Hindlimb muscle (tissue), 1 donor: ENCODE measurements at regions not wholly inside any gene's neighbourhood (a gene's known extent, or its start where the extent isn't known, plus 50 kb on each side); places are given as distances from the start of the nearest gene placed in this dataset.

Experiments used
- DNase-seq: peaks from one replicate; pipeline ENCODE4 v3.0.0-alpha.2; 2013

DNA sequence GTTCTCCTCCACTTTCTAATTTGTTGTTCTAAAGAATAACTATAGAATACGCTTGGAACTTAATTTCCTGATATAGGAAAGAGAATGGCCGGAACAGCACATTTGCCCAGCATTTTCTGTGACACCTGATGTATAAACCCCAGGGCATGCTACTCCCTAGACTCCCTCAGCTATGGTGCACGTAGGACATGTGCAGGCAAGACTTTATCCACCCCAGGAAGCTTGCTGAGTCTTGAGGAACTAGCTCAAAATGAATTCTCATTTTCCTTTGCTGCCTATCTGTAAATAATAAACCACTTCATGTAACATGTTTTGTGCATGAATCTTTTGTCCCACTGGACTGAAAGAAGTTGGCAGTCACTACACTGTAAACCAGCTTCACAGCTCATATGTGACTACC lies 535.8 kb upstream of the SLITRK1 start:
- DNase-seq = no peak

GRCh38 chr13:84417416-84417815 lies 535.1 kb upstream of the SLITRK1 start:
- DNase-seq = no peak

- no peak for DNase-seq
Observed at GRCh38 chr13:84413016-84413415, 530.7 kb upstream of the SLITRK1 start.

DNA sequence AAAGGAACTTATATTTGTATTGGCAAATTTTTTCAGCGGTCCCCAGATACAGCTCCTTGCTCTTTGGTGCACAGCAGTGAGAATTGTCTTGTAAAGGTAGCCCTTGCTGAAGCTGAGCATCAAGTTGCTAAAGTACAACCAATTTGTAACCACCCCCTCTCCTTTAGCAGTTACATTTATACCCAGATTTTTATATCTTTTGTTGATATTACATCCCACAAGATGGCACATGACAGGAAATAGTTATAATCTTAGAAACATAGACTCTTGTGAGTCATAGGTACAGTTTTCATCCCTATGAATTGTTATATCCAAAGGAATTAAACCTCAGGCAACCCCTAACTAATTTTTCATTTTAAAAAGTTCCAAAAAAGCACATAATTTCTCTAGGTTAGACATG lies 523.0 kb upstream of the SLITRK1 start:
- DNase-seq = no peak

DNA sequence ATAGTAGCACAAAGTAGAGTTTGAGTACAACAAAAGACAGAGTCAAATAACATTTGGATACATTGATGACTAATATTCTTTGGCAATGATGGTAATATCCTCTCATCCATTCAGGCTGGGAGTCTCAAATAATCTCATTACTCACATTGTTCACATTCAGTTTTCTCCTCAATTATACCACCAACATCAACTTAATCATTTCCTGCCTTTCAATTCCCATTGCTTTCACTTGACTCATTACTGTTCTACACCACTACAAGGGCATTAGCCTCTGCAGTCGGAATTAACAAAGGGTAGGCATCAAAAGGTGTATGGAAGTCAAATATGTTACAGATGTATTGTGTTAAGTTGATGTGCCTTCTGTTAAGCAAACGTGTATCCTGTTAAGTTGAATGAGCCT lies 518.4 kb upstream of the SLITRK1 start:
- no peak for DNase-seq

DNA sequence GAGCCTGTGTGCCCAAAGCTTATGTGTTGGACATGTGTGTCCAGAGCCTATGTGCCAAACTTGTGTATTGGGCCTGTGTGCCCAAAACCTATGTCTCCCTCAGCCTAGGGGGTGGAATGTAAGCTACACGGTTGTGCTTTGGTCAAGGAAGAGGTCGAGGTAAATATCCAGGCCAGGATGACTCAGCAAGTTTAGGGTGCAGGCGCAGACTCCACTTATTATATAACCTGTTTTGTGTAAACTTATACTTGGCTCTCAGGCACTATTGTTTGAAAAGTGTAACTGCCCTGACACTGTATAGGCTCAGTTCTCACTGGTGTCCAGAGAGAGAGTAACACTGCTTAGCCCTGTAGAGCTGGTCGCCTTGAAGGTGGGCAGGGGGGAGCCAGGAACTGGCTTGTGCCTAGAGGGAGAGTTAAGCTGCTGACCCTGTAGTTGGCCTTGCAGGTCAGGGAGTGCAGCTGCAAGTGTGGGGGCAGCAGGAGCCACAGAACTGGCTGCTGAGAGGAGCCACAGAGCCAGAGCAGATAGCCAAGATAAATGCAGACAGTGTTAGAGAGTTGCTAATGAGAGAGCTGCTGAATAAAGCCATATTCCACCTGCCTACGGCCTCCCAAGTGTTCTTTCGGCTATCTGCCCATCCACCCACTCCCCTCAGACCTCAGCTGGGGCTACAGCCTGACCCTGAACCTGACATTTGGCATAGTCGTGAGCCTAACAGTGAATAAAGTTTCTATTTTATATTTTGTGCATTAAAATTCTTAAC lies 517.2 kb upstream of the SLITRK1 start:
- no peak for DNase-seq

GRCh38 chr13:84393981-84394625 lies 511.8 kb upstream of the SLITRK1 start:
- no peak for DNase-seq

DNA sequence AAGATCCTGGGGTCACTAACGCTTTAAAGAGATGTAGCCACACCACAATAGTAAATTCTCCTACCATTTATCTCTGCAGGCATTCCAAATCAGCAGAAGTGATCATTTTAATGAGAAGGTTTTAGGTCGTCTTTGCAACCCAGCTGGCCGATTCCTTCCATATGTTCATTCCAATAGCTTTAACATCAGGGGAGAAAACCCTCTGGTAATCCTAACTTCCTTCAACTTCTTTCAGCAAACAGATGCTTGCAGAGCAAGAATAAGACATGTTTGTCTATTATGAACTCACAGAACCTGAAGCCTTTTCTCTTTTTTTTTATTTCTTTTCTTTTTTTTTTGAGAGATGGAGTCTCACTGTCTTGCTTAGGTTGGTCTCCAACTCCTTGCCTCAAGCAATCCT lies 498.6 kb upstream of the SLITRK1 start:
- DNase-seq = peak; percentile 9

- DNase-seq = peak; percentile 48
Observed at GRCh38 chr13:84377106-84377505, 494.8 kb upstream of the SLITRK1 start.

DNA sequence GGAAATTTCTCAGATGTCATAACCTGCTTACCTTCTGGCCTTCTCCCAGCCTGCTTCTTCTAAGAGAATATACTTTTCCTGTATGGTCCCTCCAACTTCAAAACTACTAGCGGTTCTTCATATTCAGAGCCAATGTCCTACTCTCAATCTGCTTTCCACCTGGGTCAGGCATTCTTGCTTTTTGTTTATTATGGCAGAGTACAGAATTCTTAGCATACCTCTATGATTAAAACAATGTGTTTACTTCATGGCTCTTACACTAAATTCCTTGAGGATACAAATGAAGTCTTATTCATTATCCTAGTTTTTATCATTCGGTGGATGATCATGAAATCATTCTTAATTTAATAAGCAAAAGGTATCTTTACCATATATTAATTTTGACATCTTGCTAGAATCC lies 484.2 kb upstream of the SLITRK1 start:
- no peak for DNase-seq

DNA sequence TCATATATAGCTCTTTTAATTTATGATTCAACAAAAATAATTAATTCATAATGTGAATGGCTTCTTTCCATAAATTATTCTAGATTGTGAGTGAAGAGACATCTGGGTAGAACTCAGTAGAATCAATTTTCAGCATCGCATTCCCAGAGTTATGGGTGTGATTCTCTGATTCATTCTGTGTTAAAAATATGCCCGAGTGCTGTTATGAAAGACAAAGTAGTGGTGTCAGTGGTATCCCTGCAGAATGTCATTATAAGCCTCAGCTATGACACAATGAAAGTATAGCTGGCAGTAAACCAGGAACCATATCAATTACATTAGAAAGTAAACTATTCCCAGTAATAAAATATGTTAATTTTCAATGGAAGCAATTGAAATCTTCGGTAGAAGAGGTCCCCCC lies 480.5 kb upstream of the SLITRK1 start:
- DNase-seq = no peak

- DNase-seq = no peak
Observed at GRCh38 chr13:84360822-84361221, 478.5 kb upstream of the SLITRK1 start.

- DNase-seq = no peak
Observed at GRCh38 chr13:84358601-84359000, 476.3 kb upstream of the SLITRK1 start.

DNA sequence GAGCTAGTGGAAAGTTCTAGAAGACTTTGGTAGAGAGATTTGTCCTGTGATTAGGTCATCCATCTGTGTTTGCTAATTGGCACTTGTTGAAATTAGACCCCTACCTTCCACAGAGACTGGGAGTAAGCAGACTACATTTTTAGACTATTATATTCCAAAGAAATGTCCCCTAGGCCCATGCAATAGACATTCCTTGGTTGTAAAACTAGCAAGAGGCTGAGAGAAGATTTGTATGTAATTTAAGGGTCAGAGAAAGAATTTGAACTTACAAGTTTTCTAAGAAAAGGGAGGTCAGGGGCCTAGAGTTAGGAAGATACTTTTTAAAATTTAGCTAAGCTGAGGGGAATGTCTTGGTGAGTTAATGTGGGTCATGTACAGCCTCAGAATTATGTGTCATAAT lies 470.7 kb upstream of the SLITRK1 start:
- no peak for DNase-seq

GRCh38 chr13:84339456-84339855 lies 457.2 kb upstream of the SLITRK1 start:
- DNase-seq = no peak

DNA sequence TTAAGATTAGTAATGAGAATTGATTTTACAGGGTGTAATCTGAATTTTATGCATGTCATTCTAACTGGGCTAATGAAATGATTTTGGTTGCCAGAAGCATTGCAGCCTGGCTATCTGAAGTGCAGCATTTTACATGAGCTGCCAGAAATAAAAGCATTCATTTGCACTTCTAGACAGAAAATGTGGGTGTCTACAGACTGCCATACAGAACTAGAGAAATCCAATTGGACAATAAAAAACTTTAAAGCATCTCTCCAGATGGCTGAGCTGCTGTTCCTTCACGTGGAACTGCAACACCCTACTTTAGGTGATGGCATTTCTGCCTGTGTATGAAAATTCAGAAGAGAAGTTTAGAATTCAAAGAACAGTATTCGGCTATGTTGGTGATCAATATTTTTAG lies 450.1 kb upstream of the SLITRK1 start:
- no peak for DNase-seq

GRCh38 chr13:84315527-84315926 lies 433.3 kb upstream of the SLITRK1 start:
- no peak for DNase-seq

GRCh38 chr13:84303035-84303434 lies 420.8 kb upstream of the SLITRK1 start:
- no peak for DNase-seq

DNA sequence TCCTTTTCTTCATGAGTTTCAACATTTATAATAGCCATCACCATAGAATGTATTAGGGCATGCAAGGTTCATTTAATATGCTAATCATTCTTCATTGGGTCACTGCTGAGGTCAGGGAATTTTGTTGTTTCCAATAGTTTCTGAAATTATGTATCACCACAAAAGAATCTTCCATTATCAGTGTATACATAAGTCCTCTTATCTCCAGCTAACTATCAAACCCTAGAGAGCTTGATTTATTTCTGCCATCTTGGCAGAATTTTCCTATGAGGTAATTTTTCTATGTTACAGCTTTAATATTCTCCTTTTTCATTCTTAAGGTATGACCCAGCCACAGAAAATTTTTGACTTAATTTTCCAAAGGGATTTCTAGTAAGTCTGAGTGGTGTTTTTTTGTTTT lies 415.0 kb upstream of the SLITRK1 start:
- DNase-seq = no peak

- no peak for DNase-seq
Observed at GRCh38 chr13:84296401-84296800, 414.1 kb upstream of the SLITRK1 start.

GRCh38 chr13:84294576-84294975 lies 412.3 kb upstream of the SLITRK1 start:
- DNase-seq = peak; percentile 6

- peak; percentile 29 for DNase-seq
Observed at GRCh38 chr13:84290386-84290785, 408.1 kb upstream of the SLITRK1 start.

- DNase-seq = no peak
Observed at GRCh38 chr13:84279166-84279565, 396.9 kb upstream of the SLITRK1 start.

DNA sequence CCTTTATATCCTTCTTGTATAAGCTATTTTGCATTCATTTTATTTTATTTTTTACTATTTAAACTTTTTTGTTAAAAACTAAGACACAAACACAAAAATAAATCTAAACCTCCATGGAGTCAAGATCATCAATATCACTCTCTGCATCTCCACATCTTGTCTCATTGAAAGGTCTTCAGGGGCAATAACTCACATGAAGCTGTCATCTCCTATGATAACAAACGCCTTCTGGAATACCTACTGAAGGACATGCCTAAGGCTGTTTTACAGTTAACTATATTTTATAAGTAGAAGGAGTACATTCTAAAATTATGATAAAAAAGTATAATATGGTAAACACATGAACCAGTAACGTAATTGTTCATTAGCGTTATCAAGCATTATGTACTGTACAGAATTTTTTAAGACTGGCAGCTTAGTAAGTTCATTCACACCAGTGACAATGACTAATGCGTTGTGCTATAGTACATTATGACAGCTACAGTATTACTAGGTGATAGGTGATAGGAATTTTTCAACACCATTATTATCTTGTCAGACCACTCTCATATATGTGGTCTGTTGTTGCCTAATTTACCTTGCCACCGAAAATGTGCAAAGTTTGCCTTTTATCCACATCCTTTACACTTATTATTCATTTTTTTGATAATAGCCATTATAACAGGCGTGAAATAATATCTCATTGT lies 390.7 kb upstream of the SLITRK1 start:
- no peak for DNase-seq
